ENCODE measurements at regions not wholly inside any gene's neighbourhood (a gene's known extent, or its start where the extent isn't known, plus 50 kb on each side); places are given as distances from the start of the nearest gene placed in this dataset.
"Not testable (repeated sequence)": the region's sequence is repeated elsewhere in the genome, so short reads cannot be mapped to it uniquely, and the experiment has no call there.

DNA sequence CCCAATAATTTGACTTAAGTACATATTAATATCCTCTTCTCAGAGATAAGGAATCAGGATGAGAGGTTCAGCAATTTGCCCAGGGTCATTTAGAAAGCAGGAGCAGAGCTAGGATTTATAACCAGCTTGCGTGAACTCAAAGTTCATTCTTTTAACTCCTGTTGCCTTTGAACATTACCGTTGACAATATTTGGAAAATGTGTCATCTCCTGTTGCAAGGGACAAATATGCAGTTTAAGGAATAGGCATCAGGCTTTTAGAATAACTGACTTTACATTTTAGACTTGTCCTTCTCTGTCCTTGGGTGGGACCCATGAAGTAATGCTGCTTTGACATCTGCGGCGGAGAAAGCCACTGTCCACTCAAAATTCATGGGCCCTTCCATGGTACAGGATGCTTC is 252.2 kb upstream of the RGMA start:
- TF ChIP-seq, protein P1, sequence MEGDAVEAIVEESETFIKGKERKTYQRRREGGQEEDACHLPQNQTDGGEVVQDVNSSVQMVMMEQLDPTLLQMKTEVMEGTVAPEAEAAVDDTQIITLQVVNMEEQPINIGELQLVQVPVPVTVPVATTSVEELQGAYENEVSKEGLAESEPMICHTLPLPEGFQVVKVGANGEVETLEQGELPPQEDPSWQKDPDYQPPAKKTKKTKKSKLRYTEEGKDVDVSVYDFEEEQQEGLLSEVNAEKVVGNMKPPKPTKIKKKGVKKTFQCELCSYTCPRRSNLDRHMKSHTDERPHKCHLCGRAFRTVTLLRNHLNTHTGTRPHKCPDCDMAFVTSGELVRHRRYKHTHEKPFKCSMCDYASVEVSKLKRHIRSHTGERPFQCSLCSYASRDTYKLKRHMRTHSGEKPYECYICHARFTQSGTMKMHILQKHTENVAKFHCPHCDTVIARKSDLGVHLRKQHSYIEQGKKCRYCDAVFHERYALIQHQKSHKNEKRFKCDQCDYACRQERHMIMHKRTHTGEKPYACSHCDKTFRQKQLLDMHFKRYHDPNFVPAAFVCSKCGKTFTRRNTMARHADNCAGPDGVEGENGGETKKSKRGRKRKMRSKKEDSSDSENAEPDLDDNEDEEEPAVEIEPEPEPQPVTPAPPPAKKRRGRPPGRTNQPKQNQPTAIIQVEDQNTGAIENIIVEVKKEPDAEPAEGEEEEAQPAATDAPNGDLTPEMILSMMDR (IDR thresholded peaks at IDR 0.05 in 8 of 11, conservative IDR thresholded peaks at IDR 0.05 in 3 of 11) = no peak
- TF ChIP-seq POLR2A (IDR thresholded peaks at IDR 0.05) = no peak
- no peak for TF ChIP-seq POLR2AphosphoS5 (IDR thresholded peaks at IDR 0.05)
- peaks cover 0 to 8% (median 0%) of the 10 kb centered on the region in 7 donors for H3K27me3 ChIP-seq (replicated peaks in 1 of 7)
- 77 to 94% (median 87%) methylated on average over 4 of the region's 4 CpGs for WGBS, 5 donors
- no peaks in the 10 kb centered on the region for H3K4me1 ChIP-seq
- H3K4me3 ChIP-seq = no peak overlapping the region
- intact Hi-C loops (cut with DNase I; ENCODE audit: low total_unique reads) = no loop called here
- no peaks in the 10 kb centered on the region for H3K36me3 ChIP-seq
- H3K27ac ChIP-seq = no peak overlapping the region
- no peak for DNase-seq
- H3K9me3 ChIP-seq = no peaks in the 10 kb centered on the region

DNA sequence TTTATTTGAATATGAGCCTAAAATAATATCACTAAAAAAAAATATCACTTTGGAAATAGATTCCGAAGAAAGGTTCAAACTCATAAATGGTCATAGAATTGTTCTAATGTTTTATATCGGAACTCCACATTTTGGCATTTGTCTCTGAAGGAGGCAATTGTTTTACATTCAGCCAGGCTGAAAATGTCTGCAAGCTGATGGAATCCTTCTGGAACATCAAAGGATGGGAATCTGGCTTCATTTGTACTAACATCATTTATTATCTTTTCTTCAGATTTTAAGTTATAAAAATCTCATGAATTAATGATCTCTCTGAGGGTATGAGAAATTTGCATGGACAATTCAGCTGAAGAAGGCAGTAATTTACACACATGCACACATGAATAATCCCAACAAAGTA is 251.4 kb upstream of the RGMA start:
- WGBS, 5 donors = 87 to 94% (median 89%) methylated on average over 2 of the region's 2 CpGs

DNA sequence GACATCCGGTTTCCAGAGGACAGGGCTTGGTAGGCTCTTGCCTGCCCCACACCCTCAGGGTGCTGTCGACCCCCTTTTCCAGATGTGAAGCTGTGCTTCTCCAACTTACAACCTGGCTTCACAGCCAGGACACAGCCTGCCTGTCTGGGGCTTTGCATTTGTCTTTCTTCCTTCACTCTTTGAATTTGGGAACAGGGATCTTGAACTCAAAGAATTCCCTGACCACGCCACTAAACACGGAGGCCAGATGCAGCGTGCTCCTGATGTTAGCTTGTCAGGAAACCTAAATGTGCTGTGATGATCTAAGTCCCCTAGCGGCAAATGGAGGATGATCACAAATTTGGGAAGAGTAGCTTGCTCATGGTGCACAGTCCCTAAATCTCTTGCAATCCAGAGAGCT is 244.8 kb upstream of the RGMA start:
- DNase-seq = no peak
- no peak overlapping the region for H3K27ac ChIP-seq
- H3K27me3 ChIP-seq (replicated peaks in 1 of 7) = peaks cover 0 to 56% (median 15%) of the 10 kb centered on the region in 7 donors
- intact Hi-C loops (cut with DNase I; ENCODE audit: low total_unique reads) = no loop called here
- no peaks in the 10 kb centered on the region for H3K36me3 ChIP-seq
- no peaks in the 10 kb centered on the region for H3K4me1 ChIP-seq
- H3K4me3 ChIP-seq = no peak overlapping the region
- TF ChIP-seq POLR2AphosphoS5 (IDR thresholded peaks at IDR 0.05) = no peak
- no peak for TF ChIP-seq POLR2A (IDR thresholded peaks at IDR 0.05)
- TF ChIP-seq, protein P1 (IDR thresholded peaks at IDR 0.05 in 8 of 11, conservative IDR thresholded peaks at IDR 0.05 in 3 of 11) = no peak
- H3K9me3 ChIP-seq = no peaks in the 10 kb centered on the region
- 8 to 25% (median 15%) methylated on average over 6 of the region's 6 CpGs for WGBS, 5 donors

More for the DNA sequence above, 251.4 kb upstream of the RGMA start:
- no peak overlapping the region for H3K4me3 ChIP-seq
- H3K4me1 ChIP-seq = no peaks in the 10 kb centered on the region
- H3K36me3 ChIP-seq = no peaks in the 10 kb centered on the region
- no peaks in the 10 kb centered on the region for H3K9me3 ChIP-seq
- intact Hi-C loops (cut with DNase I; ENCODE audit: low total_unique reads) = no loop called here
- no peak for DNase-seq
- H3K27ac ChIP-seq = no peak overlapping the region
- peaks cover 0 to 8% (median 0%) of the 10 kb centered on the region in 7 donors for H3K27me3 ChIP-seq (replicated peaks in 1 of 7)
- TF ChIP-seq, protein P1 (IDR thresholded peaks at IDR 0.05 in 8 of 11, conservative IDR thresholded peaks at IDR 0.05 in 3 of 11) = no peak
- TF ChIP-seq POLR2AphosphoS5 (IDR thresholded peaks at IDR 0.05) (no peak), POLR2A (IDR thresholded peaks at IDR 0.05) (no peak)

DNA sequence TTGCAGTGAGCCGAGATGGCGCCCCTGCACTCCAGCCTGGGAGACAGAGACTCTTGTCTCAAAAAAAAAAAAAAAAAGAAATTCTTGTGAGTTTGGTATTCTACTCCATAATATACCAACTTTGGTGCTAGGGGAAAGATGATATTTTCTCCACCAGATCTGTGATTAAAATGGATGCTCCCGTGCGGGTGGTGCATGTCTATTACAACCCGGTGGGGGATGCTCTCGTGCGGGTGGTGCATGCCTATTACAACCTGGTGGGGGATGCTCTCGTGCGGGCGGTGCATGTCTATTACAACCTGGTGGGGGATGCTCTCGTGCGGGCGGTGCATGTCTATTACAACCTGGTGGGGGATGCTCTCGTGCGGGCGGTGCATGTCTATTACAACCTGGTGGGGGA is 244.1 kb upstream of the RGMA start:
- intact Hi-C loops (cut with DNase I; ENCODE audit: low total_unique reads); H3K4me1 ChIP-seq; H3K36me3 ChIP-seq; H3K9me3 ChIP-seq; DNase-seq; H3K4me3 ChIP-seq; H3K27ac ChIP-seq: not testable (repeated sequence)
- WGBS, 5 donors = 16 to 41% (median 23%) methylated on average over 11 to 16 of the region's 16 CpGs
- H3K27me3 ChIP-seq (replicated peaks in 1 of 7) = peaks cover 0 to 58% (median 15%) of the 10 kb centered on the region in 7 donors

DNA sequence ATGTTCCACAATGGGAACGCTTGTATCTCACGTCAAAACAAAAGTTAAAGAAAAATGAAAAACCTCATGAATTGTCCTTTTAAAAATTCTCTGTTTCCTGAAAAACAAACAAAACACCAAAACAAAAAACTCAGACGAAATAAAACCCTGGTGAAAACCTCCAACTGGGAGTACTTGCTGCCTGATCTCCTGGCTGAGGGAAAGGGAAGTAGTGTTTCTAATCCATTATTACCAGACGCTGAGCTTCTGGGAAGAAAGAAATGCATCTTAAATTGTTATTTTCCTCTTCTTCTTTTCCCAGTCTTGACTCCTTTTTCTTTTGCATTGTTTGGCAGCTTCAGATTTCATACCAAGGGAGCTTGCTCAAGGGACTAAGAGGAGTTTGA is 243.2 kb upstream of the RGMA start:
- Histone ChIP-seq H3K27ac (no peak overlapping the region), H3K36me3 (no peaks in the 10 kb centered on the region), H3K4me1 (no peaks in the 10 kb centered on the region), H3K9me3 (no peaks in the 10 kb centered on the region), H3K4me3 (no peak overlapping the region), H3K27me3 (replicated peaks in 1 of 7) (peaks cover 0 to 63% (median 15%) of the 10 kb centered on the region in 7 donors)
- intact Hi-C loops (cut with DNase I; ENCODE audit: low total_unique reads) = no loop called here
- 16 to 43% (median 35%) methylated on average over 4 of the region's 4 CpGs for WGBS, 5 donors
- TF ChIP-seq POLR2AphosphoS5 (IDR thresholded peaks at IDR 0.05) = no peak
- no peak for TF ChIP-seq POLR2A (IDR thresholded peaks at IDR 0.05)
- TF ChIP-seq, protein P1 (IDR thresholded peaks at IDR 0.05 in 8 of 11, conservative IDR thresholded peaks at IDR 0.05 in 3 of 11) = no peak
- no peak for DNase-seq

Data from spleen (tissue), 11 donors.